ENCODE measurements at regions not wholly inside any gene's neighbourhood (a gene's known extent, or its start where the extent isn't known, plus 50 kb on each side); places are given as distances from the start of the nearest gene placed in this dataset.

- TF ChIP-seq GATA1 (IDR thresholded peaks at IDR 0.05; ENCODE audit: low read depth, low read length) (no peak), POLR2A (IDR thresholded peaks at IDR 0.05; ENCODE audit: low read length) (no peak)
- DNase-seq, result no peak
Observed at GRCh38 chr1:147837964-147838292, 64.7 kb upstream of the GJA8 start.

GRCh38 chr1:147840909-147841308, 61.7 kb upstream of the GJA8 start:
- TF ChIP-seq GATA1 (IDR thresholded peaks at IDR 0.05; ENCODE audit: low read depth, low read length) (no peak), POLR2A (IDR thresholded peaks at IDR 0.05; ENCODE audit: low read length) (no peak)
- DNase-seq, result peak; percentile 40 to 48

DNA sequence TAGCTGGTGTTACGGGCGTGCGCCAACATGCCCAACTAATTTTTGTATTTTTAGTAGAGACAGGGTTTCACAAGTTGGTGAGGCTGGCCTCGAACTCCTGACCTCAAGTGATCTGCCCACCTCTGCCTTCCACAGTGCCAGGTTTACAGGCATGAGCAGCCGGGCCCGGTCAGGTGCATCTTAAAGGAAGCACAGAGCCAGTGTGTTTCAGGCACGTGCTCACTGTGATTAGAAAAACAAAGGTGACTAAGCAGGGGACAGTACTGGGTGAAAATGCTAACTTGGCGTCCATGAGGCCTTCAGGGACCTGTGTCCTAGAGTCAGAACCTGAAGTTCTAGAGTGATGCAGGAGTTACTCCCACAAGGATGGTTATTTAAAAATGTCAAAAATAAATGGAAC, 60.0 kb upstream of the GJA8 start:
- no peak for TF ChIP-seq GATA1 (IDR thresholded peaks at IDR 0.05; ENCODE audit: low read depth, low read length)
- no peak for TF ChIP-seq POLR2A (IDR thresholded peaks at IDR 0.05; ENCODE audit: low read length)
- no peak for DNase-seq

DNA sequence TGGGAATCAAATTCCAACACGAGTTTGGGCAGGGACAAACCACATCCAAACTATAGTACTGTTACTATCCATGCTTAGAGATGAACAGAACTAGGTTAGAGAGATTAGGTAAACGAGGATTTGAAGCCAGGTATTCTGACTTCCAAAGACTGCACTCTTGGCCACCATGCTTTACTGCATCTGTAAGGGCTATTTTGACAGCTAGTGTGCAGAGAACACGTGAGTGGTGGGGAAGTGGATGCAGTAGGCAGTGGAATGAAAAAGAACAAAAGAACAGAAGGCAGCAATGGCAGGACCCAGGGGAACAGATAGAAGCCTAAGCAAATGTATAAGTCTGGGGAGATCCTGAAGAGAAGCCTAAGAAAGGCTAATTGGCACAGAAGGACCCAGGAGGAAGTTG, 59.1 kb upstream of the GJA8 start:
- no peak for DNase-seq
- no peak for TF ChIP-seq GATA1 (IDR thresholded peaks at IDR 0.05; ENCODE audit: low read depth, low read length)
- no peak for TF ChIP-seq POLR2A (IDR thresholded peaks at IDR 0.05; ENCODE audit: low read length)

DNA sequence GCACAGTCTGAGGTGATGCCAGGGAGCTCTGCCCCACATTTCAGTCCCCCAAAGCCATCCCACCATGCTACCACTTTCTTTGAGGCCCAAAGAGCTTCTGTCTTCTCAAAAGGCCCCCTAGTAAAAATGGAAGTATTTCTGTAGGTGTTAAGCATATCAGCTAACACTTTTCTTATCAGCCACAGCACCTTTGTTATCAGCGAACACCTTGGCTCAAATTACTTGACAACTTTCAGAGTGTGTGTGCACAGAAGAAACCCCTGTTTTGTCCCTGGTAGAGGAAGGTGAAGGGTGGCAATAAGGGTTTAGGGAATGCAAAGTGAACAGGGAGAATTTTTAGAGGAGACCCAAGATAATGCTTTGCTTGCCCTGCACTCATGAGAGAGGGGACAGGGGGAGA, 54.8 kb upstream of the GJA8 start:
- peak; percentile 10 to 45 for DNase-seq
- TF ChIP-seq POLR2A (IDR thresholded peaks at IDR 0.05; ENCODE audit: low read length), result no peak
- TF ChIP-seq GATA1 (IDR thresholded peaks at IDR 0.05; ENCODE audit: low read depth, low read length), result no peak

- no peak for DNase-seq
- TF ChIP-seq POLR2A (IDR thresholded peaks at IDR 0.05; ENCODE audit: low read length), result no peak
- no peak for TF ChIP-seq GATA1 (IDR thresholded peaks at IDR 0.05; ENCODE audit: low read depth, low read length)
Observed at GRCh38 chr1:147849098-147849895, 53.3 kb upstream of the GJA8 start.

- no peak for DNase-seq
- TF ChIP-seq GATA1 (IDR thresholded peaks at IDR 0.05; ENCODE audit: low read depth, low read length), result no peak
- TF ChIP-seq POLR2A (IDR thresholded peaks at IDR 0.05; ENCODE audit: low read length), result no peak
Observed at GRCh38 chr1:147850737-147851136, 51.9 kb upstream of the GJA8 start.

DNA sequence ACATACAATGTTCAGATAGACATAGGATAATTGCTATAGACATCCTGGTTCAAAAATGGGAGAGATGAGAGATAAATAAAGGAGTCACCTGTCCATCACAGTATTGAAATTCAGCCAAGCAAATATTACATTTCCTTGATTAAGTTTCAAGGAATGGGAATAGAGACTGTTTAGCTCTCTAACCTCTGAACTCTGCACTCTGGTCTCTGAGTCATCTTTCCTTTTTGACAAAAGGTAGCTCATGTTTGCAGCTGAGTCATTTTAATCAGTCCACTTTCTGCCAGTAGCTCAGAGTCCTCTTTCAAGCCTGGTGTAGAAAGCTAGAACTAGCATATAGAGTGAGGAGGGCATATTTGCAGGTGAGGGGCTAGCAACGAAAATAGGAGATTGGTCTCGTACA, 51.4 kb upstream of the GJA8 start:
- TF ChIP-seq POLR2A (IDR thresholded peaks at IDR 0.05; ENCODE audit: low read length), result no peak
- no peak for TF ChIP-seq GATA1 (IDR thresholded peaks at IDR 0.05; ENCODE audit: low read depth, low read length)
- DNase-seq, result no peak

- DNase-seq, result no peak
- TF ChIP-seq POLR2A (IDR thresholded peaks at IDR 0.05; ENCODE audit: low read length), result no peak
- TF ChIP-seq GATA1 (IDR thresholded peaks at IDR 0.05; ENCODE audit: low read depth, low read length), result no peak
Observed at GRCh38 chr1:147852706-147853225, 49.8 kb upstream of the GJA8 start.
